ENCODE measurements at regions not wholly inside any gene's neighbourhood (a gene's known extent, or its start where the extent isn't known, plus 50 kb on each side); places are given as distances from the start of the nearest gene placed in this dataset.

GRCh38 chr5:29412979-29413378, 1780.5 kb upstream of the CDH6 start:
- FAIRE-seq (no peak), DNase-seq (ENCODE audit: insufficient read length, low spot score) (no peak)

GRCh38 chr5:29402270-29402669, 1791.2 kb upstream of the CDH6 start:
- FAIRE-seq (no peak), DNase-seq (ENCODE audit: insufficient read length, low spot score) (no peak)

DNA sequence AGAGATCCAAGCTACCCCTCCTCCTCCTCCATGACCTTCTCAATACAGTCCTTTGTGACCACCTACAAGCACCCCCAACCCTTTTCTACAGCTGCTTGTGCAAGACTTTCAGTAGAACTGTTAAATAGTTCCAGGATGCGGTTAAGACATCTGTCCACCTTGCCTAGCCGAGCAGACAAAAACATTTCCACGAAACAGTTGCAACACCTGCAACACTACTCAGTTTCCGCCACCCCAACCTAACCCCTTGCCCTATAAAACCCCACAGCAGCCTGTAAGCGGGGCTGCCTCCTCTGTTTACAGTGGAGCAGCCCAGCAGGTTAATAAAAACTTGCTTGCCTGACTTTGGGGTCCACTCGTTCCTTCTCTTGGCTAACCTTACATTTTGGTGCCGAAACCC, 1803.5 kb upstream of the CDH6 start:
- FAIRE-seq: no peak
- DNase-seq (ENCODE audit: insufficient read length, low spot score): no peak

DNA sequence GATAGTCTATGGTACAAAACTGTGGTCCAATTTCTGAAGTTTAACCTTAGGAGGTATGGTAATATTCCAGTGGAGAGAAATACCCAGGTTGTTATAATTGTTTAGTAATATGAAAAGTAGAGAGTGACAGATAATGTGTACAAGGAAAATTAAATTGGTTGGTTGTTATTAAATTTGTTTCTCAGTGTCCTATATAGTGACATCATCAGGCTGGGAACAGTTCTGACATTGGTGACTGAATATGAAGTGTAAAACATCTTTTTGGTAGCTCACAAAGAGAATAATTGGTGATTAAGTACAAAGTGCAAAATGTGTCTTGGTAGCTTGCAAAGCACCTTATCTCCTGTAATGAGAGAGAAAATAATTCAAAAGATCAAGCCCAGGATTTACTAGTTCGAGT, 1806.1 kb upstream of the CDH6 start:
- no peak for FAIRE-seq
- DNase-seq (ENCODE audit: insufficient read length, low spot score): no peak

DNA sequence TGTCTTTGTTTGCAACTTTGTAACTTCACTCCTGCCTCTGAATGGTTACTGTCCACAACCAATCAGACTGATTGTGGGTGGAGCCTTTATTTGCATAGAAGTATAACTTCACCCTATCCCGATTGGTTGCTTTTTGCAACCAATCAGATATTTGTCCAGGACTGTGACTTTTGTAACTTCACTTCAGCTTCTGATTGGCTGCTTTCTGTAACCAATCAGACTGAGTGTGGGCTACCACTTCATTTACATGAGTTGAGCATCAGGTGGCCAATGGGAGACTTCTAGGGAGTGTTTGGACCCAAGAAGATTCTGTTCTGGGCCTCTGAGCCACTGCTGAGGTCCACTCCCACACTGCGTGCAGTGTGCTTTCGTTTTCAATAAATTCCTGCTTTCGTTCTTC, 1810.7 kb upstream of the CDH6 start:
- FAIRE-seq (peak; percentile 28), DNase-seq (ENCODE audit: insufficient read length, low spot score) (no peak)

- DNase-seq (ENCODE audit: insufficient read length, low spot score): no peak
- FAIRE-seq: no peak
Measured at GRCh38 chr5:29380029-29380428, 1813.5 kb upstream of the CDH6 start.

- DNase-seq (ENCODE audit: insufficient read length, low spot score) (no peak), FAIRE-seq (peak; percentile 9)
Measured at GRCh38 chr5:29379619-29380018, 1813.9 kb upstream of the CDH6 start.

- FAIRE-seq (peak; percentile 33), DNase-seq (ENCODE audit: insufficient read length, low spot score) (no peak)
Measured at GRCh38 chr5:29378104-29378503, 1815.4 kb upstream of the CDH6 start.

DNA sequence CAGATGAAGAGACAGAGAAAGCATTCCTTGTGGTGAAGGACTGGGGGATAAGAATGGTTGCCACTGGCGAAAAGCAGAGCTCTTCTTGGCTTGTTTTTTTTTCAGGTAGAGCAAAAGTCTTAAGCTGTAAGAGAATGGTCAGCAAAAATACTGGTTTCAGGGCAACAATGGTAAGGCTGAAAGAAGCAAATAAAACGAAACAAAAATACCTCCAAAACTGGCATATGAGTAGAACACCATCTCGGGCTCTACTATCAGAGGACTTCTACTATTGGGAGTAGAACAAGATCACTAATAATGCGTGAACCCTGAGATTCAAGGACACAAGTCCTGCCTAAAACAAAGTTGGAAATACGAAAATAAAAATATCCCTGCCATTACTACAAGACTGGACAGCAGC, 1823.2 kb upstream of the CDH6 start:
- DNase-seq (ENCODE audit: insufficient read length, low spot score) (no peak), FAIRE-seq (no peak)

- FAIRE-seq (no peak), DNase-seq (ENCODE audit: insufficient read length, low spot score) (no peak)
Measured at GRCh38 chr5:29367176-29367833, 1826.2 kb upstream of the CDH6 start.

DNA sequence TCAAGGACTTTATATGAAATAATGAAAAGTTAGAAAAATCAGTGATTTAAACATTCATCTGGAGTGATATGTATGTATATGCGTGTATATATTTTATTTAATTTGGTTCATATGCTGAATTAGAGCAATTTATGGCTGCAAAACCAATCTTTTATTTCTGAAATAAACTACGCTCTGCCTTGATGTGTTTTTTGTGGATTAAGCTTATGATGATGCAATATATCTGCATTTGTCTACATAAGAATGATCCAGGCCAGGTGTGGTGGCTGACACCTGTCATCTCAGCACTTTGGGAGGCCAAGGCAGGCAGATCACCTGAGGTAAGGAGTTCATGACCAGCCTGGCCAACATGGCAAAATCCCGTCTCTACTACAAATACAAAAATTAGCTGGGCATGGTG, 1842.3 kb upstream of the CDH6 start:
- DNase-seq (ENCODE audit: insufficient read length, low spot score) (no peak), FAIRE-seq (peak; percentile 88)

- FAIRE-seq (no peak), DNase-seq (ENCODE audit: insufficient read length, low spot score) (no peak)
Measured at GRCh38 chr5:29337030-29337429, 1856.5 kb upstream of the CDH6 start.

GRCh38 chr5:29321591-29321990, 1871.9 kb upstream of the CDH6 start:
- DNase-seq (ENCODE audit: insufficient read length, low spot score): no peak
- FAIRE-seq: no peak

DNA sequence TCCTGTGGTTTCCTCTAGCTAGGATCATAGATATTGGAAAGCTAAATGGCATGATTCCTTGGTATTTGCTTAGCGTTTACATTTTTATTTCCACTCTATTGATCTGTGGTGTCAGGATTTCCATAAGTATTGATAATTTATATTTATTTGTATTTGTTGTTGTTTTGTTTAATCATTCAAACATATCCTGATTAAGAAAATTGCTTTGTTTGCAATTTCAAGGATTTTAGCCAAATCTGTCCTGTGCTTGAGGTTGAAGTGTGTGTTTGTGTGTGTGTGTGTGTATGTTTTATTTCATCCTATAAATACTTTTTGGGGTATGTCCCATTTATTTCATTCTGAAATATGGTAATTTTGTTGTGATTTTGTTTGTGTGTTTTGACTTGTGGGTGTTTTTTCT, 1884.1 kb upstream of the CDH6 start:
- no peak for DNase-seq (ENCODE audit: insufficient read length, low spot score)
- no peak for FAIRE-seq

- no peak for FAIRE-seq
- no peak for DNase-seq (ENCODE audit: insufficient read length, low spot score)
Measured at GRCh38 chr5:29307478-29307877, 1886.0 kb upstream of the CDH6 start.

GRCh38 chr5:29304545-29304944, 1888.9 kb upstream of the CDH6 start:
- FAIRE-seq (no peak), DNase-seq (ENCODE audit: insufficient read length, low spot score) (no peak)

GRCh38 chr5:29296548-29296947, 1896.9 kb upstream of the CDH6 start:
- no peak for FAIRE-seq
- DNase-seq (ENCODE audit: insufficient read length, low spot score): no peak

GRCh38 chr5:29277642-29278041, 1915.8 kb upstream of the CDH6 start:
- FAIRE-seq (no peak), DNase-seq (ENCODE audit: insufficient read length, low spot score) (no peak)

- DNase-seq (ENCODE audit: insufficient read length, low spot score): no peak
- no peak for FAIRE-seq
Measured at GRCh38 chr5:29276371-29276770, 1917.1 kb upstream of the CDH6 start.

DNA sequence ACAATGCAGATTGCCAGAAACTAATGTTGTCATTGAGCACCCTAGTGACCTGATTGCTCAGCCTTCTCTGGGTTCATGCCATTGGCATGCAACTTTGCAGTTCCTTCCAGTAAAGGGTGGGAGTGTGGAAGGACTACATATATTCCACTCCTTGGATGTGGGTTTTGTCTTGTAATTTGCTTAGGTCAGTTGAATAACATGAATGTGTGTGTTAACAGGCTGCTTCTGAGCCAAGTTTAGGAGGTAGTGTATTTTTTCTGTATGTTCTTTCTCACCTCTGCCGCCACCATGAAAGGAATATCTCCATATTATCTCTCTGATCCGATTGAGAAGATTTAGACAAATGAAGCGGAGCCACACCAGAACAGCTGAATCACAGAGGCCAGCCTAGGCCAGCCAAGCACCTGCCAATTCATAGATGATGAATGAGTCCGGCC, 1929.6 kb upstream of the CDH6 start:
- no peak for DNase-seq (ENCODE audit: insufficient read length, low spot score)
- peak; percentile 69 for FAIRE-seq

DNA sequence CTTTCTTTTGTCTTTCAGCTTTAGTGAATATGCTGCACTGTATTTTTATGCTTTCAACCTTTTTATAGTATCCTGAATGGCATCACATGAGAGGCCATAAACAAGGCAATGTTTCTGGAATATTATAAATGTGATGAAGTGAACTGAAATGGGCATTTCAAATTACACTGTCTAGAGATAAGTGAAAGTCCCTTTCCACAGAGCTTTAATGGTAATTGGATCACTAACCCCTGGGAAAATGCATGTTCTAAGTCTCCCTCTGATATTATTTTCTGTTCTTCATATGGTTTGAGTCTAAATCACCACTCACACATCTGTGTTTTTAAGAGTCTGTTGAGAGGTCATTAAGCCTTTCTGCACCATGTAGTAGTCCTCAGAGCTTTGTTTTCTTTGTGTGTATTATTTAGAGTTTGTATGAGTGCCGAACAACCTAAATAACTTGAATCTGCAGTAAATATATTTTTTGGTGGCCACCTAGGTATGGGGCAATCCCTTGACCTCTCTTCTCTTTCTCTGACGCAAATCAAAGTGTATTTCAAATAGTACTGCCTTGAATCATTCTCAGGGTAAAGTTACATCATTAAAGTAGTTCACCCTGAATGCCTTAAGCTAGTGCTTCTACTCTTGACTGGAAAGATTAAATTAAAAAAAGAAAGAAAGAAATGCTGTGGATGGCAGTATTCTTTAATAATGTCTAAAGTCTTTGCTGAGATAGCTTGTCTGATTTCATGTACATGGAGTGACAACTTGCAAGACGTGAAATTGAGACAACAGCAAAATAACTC, 1931.0 kb upstream of the CDH6 start:
- DNase-seq (ENCODE audit: insufficient read length, low spot score) (peak; percentile 61), FAIRE-seq (peak; percentile 55)

GRCh38 chr5:29261213-29261612, 1932.3 kb upstream of the CDH6 start:
- peak; percentile 4 for FAIRE-seq
- DNase-seq (ENCODE audit: insufficient read length, low spot score): no peak
